HepG2 (cell line): ENCODE measurements at regions not wholly inside any gene's neighbourhood (a gene's known extent, or its start where the extent isn't known, plus 50 kb on each side); places are given as distances from the start of the nearest gene placed in this dataset.

Experiments
- FOSL1 ChIP-seq: sonication (generic); formaldehyde crosslinking; IDR thresholded peaks from 2 replicates; pipeline ENCODE4 v1.9.0; 2021; ENCODE audit warnings: missing genetic modification reagents, borderline replicate concordance
- GATA4 ChIP-seq: sonication (generic); IDR thresholded peaks from 2 replicates; pipeline ENCODE4 v1.6.1; 2016; ENCODE audit warnings: antibody characterized with exemption, low read depth, borderline replicate concordance
- GATAD2A ChIP-seq: IDR thresholded peaks from 2 replicates; pipeline ENCODE4 v1.6.1; 2016
- HMGA1 ChIP-seq: sonication (generic); formaldehyde crosslinking; conservative IDR thresholded peaks from 2 replicates; pipeline ENCODE4 v1.4.0; 2020; ENCODE audit warnings: missing genetic modification reagents
- SRSF4 ChIP-seq: fragments of 200-400 bp; formaldehyde crosslinking; IDR thresholded peaks from one replicate; pipeline ENCODE4 v1.6.1; 2018; ENCODE audit warnings: mild to moderate bottlenecking, low read depth, low read length, moderate library complexity; ENCODE audit not compliant: poor library complexity, severe bottlenecking
- YEATS4 ChIP-seq: sonication (generic); formaldehyde crosslinking; IDR thresholded peaks from 2 replicates; pipeline ENCODE4 v1.4.0; 2020; ENCODE audit warnings: missing genetic modification reagents, borderline replicate concordance
- ZBTB7B ChIP-seq: sonication (generic); formaldehyde crosslinking; IDR thresholded peaks from 2 replicates; pipeline ENCODE4 v1.4.0; 2020; ENCODE audit warnings: missing genetic modification reagents
- ZNF256 ChIP-seq: sonication (generic); formaldehyde crosslinking; conservative IDR thresholded peaks from 2 replicates; pipeline ENCODE4 v1.4.0; 2020; ENCODE audit warnings: missing genetic modification reagents
- ZNF282 ChIP-seq: fragments of 450-650 bp; IDR thresholded peaks from 2 replicates; pipeline ENCODE4 v1.6.1; 2018; ENCODE audit not compliant: partially characterized antibody
- ZNF468 ChIP-seq: sonication (generic); formaldehyde crosslinking; IDR thresholded peaks from 2 replicates; pipeline ENCODE4 v1.8.0; 2022; ENCODE audit warnings: mild to moderate bottlenecking, moderate library complexity, missing genetic modification reagents
- ZNF749 ChIP-seq: sonication (generic); formaldehyde crosslinking; IDR thresholded peaks from 2 replicates; pipeline ENCODE4 v1.8.0; 2022; ENCODE audit warnings: mild to moderate bottlenecking, missing genetic modification reagents, moderate library complexity, borderline replicate concordance
- ZNF816 ChIP-seq: sonication (generic); formaldehyde crosslinking; IDR thresholded peaks from 2 replicates; pipeline ENCODE4 v1.8.0; 2022; ENCODE audit warnings: missing genetic modification reagents, mild to moderate bottlenecking, borderline replicate concordance
- ZSCAN25 ChIP-seq: sonication (generic); formaldehyde crosslinking; IDR thresholded peaks from 2 replicates; pipeline ENCODE4 v1.8.0; 2022; ENCODE audit warnings: mild to moderate bottlenecking, missing genetic modification reagents
- TF ChIP-seq, protein P1 (sequence below): sonication (generic); formaldehyde crosslinking; IDR thresholded peaks from 2 replicates; pipeline ENCODE4 v1.4.0; 2020; ENCODE audit warnings: missing genetic modification reagents
- TF ChIP-seq, protein P2 (sequence below): sonication (generic); formaldehyde crosslinking; IDR thresholded peaks from 2 replicates; pipeline ENCODE4 v1.4.0; 2020; ENCODE audit warnings: low read depth, mild to moderate bottlenecking, missing genetic modification reagents
- TF ChIP-seq, protein P3 (sequence below): IDR thresholded peaks from 2 replicates; pipeline ENCODE4 v1.4.0; 2020; ENCODE audit warnings: mild to moderate bottlenecking, missing genetic modification reagents
- TF ChIP-seq, protein P4 (sequence below): sonication (generic); formaldehyde crosslinking; IDR thresholded peaks from 2 replicates; pipeline ENCODE4 v1.8.0; 2022; ENCODE audit warnings: missing genetic modification reagents, mild to moderate bottlenecking, borderline replicate concordance
- TF ChIP-seq, protein P5 (sequence below): sonication (generic); formaldehyde crosslinking; IDR thresholded peaks from 2 replicates; pipeline ENCODE4 v1.8.0; 2022; ENCODE audit warnings: mild to moderate bottlenecking, missing genetic modification reagents; ENCODE audit not compliant: insufficient replicate concordance
- TF ChIP-seq, protein P6 (sequence below): sonication (generic); formaldehyde crosslinking; IDR thresholded peaks from 2 replicates; pipeline ENCODE4 v1.5.0; 2020; ENCODE audit warnings: missing genetic modification reagents, mild to moderate bottlenecking, borderline replicate concordance

DNA sequence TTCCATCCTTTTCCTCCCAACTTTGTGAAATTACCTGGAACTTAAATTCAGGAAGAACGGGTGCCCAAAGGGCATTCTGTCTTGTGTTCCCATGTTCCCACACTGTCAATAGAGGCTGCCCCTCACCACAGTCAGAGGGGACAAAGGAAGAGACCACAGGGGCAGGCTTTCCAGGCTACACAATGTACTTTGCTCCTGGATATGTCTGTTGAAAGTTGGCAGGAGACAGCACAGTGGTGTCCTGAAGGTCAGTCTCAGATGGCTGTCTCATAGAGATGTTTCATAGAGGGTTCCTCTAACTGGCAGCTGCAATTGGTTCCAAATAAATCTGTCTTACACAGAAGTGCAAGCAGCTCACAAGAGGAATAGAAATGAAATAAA lies 107.8 kb upstream of the TGFBR2 start (continued):
- TF ChIP-seq, protein P1, sequence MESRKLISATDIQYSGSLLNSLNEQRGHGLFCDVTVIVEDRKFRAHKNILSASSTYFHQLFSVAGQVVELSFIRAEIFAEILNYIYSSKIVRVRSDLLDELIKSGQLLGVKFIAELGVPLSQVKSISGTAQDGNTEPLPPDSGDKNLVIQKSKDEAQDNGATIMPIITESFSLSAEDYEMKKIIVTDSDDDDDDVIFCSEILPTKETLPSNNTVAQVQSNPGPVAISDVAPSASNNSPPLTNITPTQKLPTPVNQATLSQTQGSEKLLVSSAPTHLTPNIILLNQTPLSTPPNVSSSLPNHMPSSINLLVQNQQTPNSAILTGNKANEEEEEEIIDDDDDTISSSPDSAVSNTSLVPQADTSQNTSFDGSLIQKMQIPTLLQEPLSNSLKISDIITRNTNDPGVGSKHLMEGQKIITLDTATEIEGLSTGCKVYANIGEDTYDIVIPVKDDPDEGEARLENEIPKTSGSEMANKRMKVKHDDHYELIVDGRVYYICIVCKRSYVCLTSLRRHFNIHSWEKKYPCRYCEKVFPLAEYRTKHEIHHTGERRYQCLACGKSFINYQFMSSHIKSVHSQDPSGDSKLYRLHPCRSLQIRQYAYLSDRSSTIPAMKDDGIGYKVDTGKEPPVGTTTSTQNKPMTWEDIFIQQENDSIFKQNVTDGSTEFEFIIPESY (CRISPR knock-in tag) = no peak
- TF ChIP-seq, protein P2, sequence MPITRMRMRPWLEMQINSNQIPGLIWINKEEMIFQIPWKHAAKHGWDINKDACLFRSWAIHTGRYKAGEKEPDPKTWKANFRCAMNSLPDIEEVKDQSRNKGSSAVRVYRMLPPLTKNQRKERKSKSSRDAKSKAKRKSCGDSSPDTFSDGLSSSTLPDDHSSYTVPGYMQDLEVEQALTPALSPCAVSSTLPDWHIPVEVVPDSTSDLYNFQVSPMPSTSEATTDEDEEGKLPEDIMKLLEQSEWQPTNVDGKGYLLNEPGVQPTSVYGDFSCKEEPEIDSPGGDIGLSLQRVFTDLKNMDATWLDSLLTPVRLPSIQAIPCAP (CRISPR knock-in tag) = no peak
- TF ChIP-seq ZBTB7B (CRISPR knock-in tag) (peak; percentile 69; the same call in 1 of the 2 replicates), ZNF468 (no peak), ZSCAN25 (CRISPR knock-in tag) (no peak), ZNF256 (CRISPR knock-in tag) (no peak), HMGA1 (CRISPR knock-in tag) (no peak), YEATS4 (CRISPR knock-in tag) (no peak), ZNF282 (no peak), GATAD2A (CRISPR knock-in tag) (peak; percentile 72), ZNF816 (CRISPR knock-in tag) (no peak), SRSF4 (no peak), FOSL1 (CRISPR knock-in tag) (no peak), ZNF749 (CRISPR knock-in tag) (no peak), GATA4 (no peak)
- TF ChIP-seq, protein P3, sequence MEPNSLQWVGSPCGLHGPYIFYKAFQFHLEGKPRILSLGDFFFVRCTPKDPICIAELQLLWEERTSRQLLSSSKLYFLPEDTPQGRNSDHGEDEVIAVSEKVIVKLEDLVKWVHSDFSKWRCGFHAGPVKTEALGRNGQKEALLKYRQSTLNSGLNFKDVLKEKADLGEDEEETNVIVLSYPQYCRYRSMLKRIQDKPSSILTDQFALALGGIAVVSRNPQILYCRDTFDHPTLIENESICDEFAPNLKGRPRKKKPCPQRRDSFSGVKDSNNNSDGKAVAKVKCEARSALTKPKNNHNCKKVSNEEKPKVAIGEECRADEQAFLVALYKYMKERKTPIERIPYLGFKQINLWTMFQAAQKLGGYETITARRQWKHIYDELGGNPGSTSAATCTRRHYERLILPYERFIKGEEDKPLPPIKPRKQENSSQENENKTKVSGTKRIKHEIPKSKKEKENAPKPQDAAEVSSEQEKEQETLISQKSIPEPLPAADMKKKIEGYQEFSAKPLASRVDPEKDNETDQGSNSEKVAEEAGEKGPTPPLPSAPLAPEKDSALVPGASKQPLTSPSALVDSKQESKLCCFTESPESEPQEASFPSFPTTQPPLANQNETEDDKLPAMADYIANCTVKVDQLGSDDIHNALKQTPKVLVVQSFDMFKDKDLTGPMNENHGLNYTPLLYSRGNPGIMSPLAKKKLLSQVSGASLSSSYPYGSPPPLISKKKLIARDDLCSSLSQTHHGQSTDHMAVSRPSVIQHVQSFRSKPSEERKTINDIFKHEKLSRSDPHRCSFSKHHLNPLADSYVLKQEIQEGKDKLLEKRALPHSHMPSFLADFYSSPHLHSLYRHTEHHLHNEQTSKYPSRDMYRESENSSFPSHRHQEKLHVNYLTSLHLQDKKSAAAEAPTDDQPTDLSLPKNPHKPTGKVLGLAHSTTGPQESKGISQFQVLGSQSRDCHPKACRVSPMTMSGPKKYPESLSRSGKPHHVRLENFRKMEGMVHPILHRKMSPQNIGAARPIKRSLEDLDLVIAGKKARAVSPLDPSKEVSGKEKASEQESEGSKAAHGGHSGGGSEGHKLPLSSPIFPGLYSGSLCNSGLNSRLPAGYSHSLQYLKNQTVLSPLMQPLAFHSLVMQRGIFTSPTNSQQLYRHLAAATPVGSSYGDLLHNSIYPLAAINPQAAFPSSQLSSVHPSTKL (CRISPR knock-in tag) = peak; percentile 64
- TF ChIP-seq, protein P4, sequence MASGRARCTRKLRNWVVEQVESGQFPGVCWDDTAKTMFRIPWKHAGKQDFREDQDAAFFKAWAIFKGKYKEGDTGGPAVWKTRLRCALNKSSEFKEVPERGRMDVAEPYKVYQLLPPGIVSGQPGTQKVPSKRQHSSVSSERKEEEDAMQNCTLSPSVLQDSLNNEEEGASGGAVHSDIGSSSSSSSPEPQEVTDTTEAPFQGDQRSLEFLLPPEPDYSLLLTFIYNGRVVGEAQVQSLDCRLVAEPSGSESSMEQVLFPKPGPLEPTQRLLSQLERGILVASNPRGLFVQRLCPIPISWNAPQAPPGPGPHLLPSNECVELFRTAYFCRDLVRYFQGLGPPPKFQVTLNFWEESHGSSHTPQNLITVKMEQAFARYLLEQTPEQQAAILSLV (CRISPR knock-in tag) = no peak
- TF ChIP-seq, protein P5, sequence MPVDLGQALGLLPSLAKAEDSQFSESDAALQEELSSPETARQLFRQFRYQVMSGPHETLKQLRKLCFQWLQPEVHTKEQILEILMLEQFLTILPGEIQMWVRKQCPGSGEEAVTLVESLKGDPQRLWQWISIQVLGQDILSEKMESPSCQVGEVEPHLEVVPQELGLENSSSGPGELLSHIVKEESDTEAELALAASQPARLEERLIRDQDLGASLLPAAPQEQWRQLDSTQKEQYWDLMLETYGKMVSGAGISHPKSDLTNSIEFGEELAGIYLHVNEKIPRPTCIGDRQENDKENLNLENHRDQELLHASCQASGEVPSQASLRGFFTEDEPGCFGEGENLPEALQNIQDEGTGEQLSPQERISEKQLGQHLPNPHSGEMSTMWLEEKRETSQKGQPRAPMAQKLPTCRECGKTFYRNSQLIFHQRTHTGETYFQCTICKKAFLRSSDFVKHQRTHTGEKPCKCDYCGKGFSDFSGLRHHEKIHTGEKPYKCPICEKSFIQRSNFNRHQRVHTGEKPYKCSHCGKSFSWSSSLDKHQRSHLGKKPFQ (CRISPR knock-in tag) = no peak
- TF ChIP-seq, protein P6, sequence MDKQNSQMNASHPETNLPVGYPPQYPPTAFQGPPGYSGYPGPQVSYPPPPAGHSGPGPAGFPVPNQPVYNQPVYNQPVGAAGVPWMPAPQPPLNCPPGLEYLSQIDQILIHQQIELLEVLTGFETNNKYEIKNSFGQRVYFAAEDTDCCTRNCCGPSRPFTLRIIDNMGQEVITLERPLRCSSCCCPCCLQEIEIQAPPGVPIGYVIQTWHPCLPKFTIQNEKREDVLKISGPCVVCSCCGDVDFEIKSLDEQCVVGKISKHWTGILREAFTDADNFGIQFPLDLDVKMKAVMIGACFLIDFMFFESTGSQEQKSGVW (CRISPR knock-in tag) = no peak
